Activated naive CD4-positive, alpha-beta T cell treated with anti-CD3 and anti-CD28 coated beads for 36 hours (primary cell): ENCODE measurements at regions not wholly inside any gene's neighbourhood (a gene's known extent, or its start where the extent isn't known, plus 50 kb on each side); places are given as distances from the start of the nearest gene placed in this dataset.

Experiments
- CTCF ChIA-PET: fragments of 350-600 bp; sonication (Branson Sonifier 250); formaldehyde crosslinking; loops from one replicate; lab custom pipeline; 2021; ENCODE audit warnings: antibody characterized with exemption; lab: Charles Lee
- DNase-seq: peaks from one replicate; pipeline ENCODE4 v3.0.0-alpha.2; 2020
- H3K27ac Mint-ChIP-seq: one replicate; pipeline ENCODE4 v1.8.0; 2021; ENCODE audit warnings: mild to moderate bottlenecking, mixed read lengths
- H3K27me3 Mint-ChIP-seq: one replicate; pipeline ENCODE4 v1.8.0; 2021; ENCODE audit warnings: low read depth, mixed read lengths
- H3K36me3 Mint-ChIP-seq: one replicate; pipeline ENCODE4 v1.8.0; 2021; ENCODE audit warnings: low read depth, mixed read lengths
- H3K4me1 Mint-ChIP-seq: one replicate; pipeline ENCODE4 v1.8.0; 2021; ENCODE audit warnings: low read depth, mixed read lengths
- H3K4me3 Mint-ChIP-seq: one replicate; pipeline ENCODE4 v1.8.0; 2021; ENCODE audit warnings: mild to moderate bottlenecking, moderate library complexity, mixed read lengths
- H3K9me3 Mint-ChIP-seq: one replicate; pipeline ENCODE4 v1.8.0; 2021; ENCODE audit warnings: mixed read lengths
- intact Hi-C: fragments of 100-400 bp; cut with micrococcal nuclease; formaldehyde crosslinking; loops from one replicate; pipeline ENCODE4 v1.15.1; 2023

- Mint-ChIP-seq H3K27me3 (no peaks in the 10 kb centered on the region), H3K4me3 (no peak overlapping the region), H3K27ac (no peak overlapping the region), H3K9me3 (peaks cover 12% of the 10 kb centered on the region), H3K4me1 (no peaks in the 10 kb centered on the region), H3K36me3 (no peaks in the 10 kb centered on the region)
- CTCF ChIA-PET: no interaction called here
- intact Hi-C loops: no loop called here
- no peak for DNase-seq
Measured at GRCh38 chr4:188872809-188873208, 733.6 kb downstream of the TRIML1 start.

- no peaks in the 10 kb centered on the region for H3K27me3 Mint-ChIP-seq
- peaks cover 4% of the 10 kb centered on the region for H3K9me3 Mint-ChIP-seq
- no peak overlapping the region for H3K27ac Mint-ChIP-seq
- intact Hi-C loops: no loop called here
- DNase-seq: no peak
- CTCF ChIA-PET: interaction anchor here (0.7 kb wide), 1 partner anchor 332 kb away, joined by 4 read pairs; no protein-coding TSS in a partner anchor
- no peaks in the 10 kb centered on the region for H3K4me1 Mint-ChIP-seq
- H3K36me3 Mint-ChIP-seq: no peaks in the 10 kb centered on the region
- H3K4me3 Mint-ChIP-seq: no peak overlapping the region
Measured at GRCh38 chr4:188876881-188877280, 737.6 kb downstream of the TRIML1 start.

DNA sequence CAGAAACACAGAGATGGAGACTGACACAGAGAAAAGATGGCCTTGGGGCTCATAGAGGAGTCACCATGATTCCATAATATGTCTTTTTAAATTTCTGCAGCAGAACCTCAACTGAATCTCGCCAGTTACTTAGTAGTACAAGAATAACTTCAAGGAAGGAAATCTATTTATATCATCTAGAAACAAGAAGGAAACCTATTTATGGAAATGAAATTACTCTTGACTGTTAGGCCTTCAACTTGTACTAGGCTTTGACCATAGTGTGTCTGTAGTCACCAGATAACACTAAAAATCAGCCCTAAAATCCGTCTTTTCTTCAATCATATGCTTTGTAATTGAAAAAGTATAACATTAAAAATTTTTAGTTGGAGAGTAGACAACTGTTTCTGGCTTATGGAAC is 740.4 kb downstream of the TRIML1 start:
- H3K27me3 Mint-ChIP-seq: no peaks in the 10 kb centered on the region
- H3K4me1 Mint-ChIP-seq: no peaks in the 10 kb centered on the region
- intact Hi-C loops: no loop called here
- no peak for DNase-seq
- CTCF ChIA-PET: no interaction called here
- no peak overlapping the region for H3K4me3 Mint-ChIP-seq
- no peaks in the 10 kb centered on the region for H3K9me3 Mint-ChIP-seq
- no peaks in the 10 kb centered on the region for H3K36me3 Mint-ChIP-seq
- no peak overlapping the region for H3K27ac Mint-ChIP-seq

DNA sequence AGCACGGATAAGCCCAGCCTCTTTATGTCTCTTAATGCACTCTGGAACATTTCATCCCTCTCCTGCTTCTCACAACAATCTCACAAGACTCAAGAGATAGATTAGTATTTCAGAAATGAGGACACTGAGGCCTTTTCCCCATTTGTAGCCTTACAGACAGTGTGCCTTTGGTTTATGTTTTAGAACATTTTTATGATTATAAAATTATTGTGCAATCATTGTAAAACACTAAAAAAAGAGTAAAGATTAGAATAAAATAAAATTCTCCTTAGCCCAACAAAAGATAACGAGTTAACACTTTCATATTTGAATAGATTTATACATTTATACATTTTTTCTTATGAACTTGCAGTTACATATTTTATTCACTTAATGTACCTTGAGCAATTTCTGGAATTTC is 748.7 kb downstream of the TRIML1 start:
- H3K27ac Mint-ChIP-seq: no peak overlapping the region
- intact Hi-C loops: no loop called here
- no peaks in the 10 kb centered on the region for H3K27me3 Mint-ChIP-seq
- peaks cover 11% of the 10 kb centered on the region for H3K9me3 Mint-ChIP-seq
- no peak overlapping the region for H3K4me3 Mint-ChIP-seq
- H3K4me1 Mint-ChIP-seq: no peaks in the 10 kb centered on the region
- CTCF ChIA-PET: no interaction called here
- H3K36me3 Mint-ChIP-seq: no peaks in the 10 kb centered on the region
- no peak for DNase-seq

GRCh38 chr4:188892837-188893236 is 753.6 kb downstream of the TRIML1 start:
- CTCF ChIA-PET: no interaction called here
- Mint-ChIP-seq H3K27me3 (no peaks in the 10 kb centered on the region), H3K9me3 (peaks cover 16% of the 10 kb centered on the region), H3K4me3 (no peak overlapping the region), H3K36me3 (no peaks in the 10 kb centered on the region), H3K4me1 (no peaks in the 10 kb centered on the region), H3K27ac (no peak overlapping the region)
- DNase-seq: no peak
- intact Hi-C loops: no loop called here

GRCh38 chr4:188903986-188904385 is 764.7 kb downstream of the TRIML1 start:
- intact Hi-C loops: no loop called here
- Mint-ChIP-seq H3K4me1 (no peaks in the 10 kb centered on the region), H3K9me3 (peaks cover 9% of the 10 kb centered on the region), H3K27me3 (no peaks in the 10 kb centered on the region), H3K27ac (no peak overlapping the region), H3K4me3 (no peak overlapping the region), H3K36me3 (no peaks in the 10 kb centered on the region)
- no peak for DNase-seq
- CTCF ChIA-PET: no interaction called here

DNA sequence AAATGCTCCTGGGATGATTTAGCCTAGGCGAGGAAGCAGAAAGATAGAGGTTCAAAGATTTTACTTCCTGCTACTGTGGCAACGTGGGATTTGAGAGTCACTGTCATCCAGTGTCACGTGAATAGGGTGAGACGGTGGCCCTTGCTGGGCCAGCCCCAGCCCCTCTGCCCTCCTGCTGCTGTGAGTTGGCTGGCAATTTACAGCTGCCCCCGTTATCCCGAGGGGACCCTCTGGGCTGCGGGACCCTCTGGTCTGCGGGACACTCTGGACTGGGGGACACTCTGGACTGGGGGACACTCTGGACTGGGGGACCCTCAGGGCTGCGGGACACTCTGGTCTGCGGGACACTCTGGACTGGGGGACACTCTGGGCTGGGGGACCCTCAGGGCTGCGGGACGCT is 765.4 kb downstream of the TRIML1 start:
- CTCF ChIA-PET: no interaction called here
- Mint-ChIP-seq H3K27me3 (no peaks in the 10 kb centered on the region), H3K4me1 (no peaks in the 10 kb centered on the region), H3K4me3 (no peak overlapping the region), H3K27ac (no peak overlapping the region), H3K9me3 (peaks cover 8% of the 10 kb centered on the region), H3K36me3 (no peaks in the 10 kb centered on the region)
- intact Hi-C loops: no loop called here
- DNase-seq: no peak

GRCh38 chr4:188905248-188905647 is 766.0 kb downstream of the TRIML1 start:
- H3K4me3 Mint-ChIP-seq: no peak overlapping the region
- no peaks in the 10 kb centered on the region for H3K4me1 Mint-ChIP-seq
- peaks cover 8% of the 10 kb centered on the region for H3K9me3 Mint-ChIP-seq
- intact Hi-C loops: no loop called here
- no peak overlapping the region for H3K27ac Mint-ChIP-seq
- H3K27me3 Mint-ChIP-seq: no peaks in the 10 kb centered on the region
- no peak for DNase-seq
- no peaks in the 10 kb centered on the region for H3K36me3 Mint-ChIP-seq
- CTCF ChIA-PET: no interaction called here

GRCh38 chr4:188911199-188911598 is 772.0 kb downstream of the TRIML1 start:
- H3K27ac Mint-ChIP-seq: no peak overlapping the region
- no peaks in the 10 kb centered on the region for H3K27me3 Mint-ChIP-seq
- H3K4me3 Mint-ChIP-seq: no peak overlapping the region
- H3K36me3 Mint-ChIP-seq: no peaks in the 10 kb centered on the region
- DNase-seq: no peak
- CTCF ChIA-PET: no interaction called here
- H3K4me1 Mint-ChIP-seq: no peaks in the 10 kb centered on the region
- intact Hi-C loops: no loop called here
- peaks cover 21% of the 10 kb centered on the region for H3K9me3 Mint-ChIP-seq

DNA sequence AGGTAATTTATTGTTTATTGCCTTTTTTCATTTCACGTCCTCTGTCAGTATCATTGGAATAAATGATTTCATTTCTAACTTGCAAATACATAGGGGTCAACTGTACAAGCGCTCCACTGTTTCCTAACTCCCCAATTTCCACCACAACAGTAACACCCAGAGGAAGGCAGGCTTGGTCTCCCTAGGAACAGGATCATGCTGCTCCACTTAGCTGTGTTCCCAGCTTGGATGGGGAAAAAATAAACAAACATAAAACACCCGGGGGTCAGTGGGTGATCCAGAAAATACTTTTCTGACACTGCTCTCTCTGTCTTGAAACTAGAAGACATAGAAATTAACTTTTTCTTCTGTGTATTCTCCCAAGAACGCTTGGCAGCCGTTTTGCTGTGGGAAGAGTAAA is 772.5 kb downstream of the TRIML1 start:
- Mint-ChIP-seq H3K27me3 (no peaks in the 10 kb centered on the region), H3K4me3 (no peak overlapping the region), H3K4me1 (no peaks in the 10 kb centered on the region), H3K27ac (no peak overlapping the region), H3K36me3 (no peaks in the 10 kb centered on the region), H3K9me3 (peaks cover 24% of the 10 kb centered on the region)
- CTCF ChIA-PET: no interaction called here
- no peak for DNase-seq
- intact Hi-C loops: no loop called here

DNA sequence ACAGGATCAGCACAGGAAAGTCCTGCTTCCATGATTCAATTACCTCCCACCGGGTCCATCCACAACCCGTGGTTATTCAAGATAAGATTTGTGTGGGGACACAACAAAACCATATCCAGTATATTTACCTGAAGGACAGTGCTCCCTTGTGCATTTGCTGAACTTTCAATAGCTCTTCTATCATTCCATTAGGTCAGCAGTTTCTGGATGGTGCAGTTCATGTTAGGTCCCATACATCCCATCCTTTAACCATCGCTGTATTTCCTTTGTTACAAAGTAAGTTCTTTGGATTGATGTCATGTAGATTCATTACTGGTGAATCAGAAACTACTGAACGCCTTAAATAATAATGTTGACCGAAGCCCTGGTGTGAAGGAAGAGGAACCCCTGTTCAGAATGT is 775.9 kb downstream of the TRIML1 start:
- Mint-ChIP-seq H3K27ac (no peak overlapping the region), H3K4me3 (no peak overlapping the region), H3K4me1 (no peaks in the 10 kb centered on the region), H3K36me3 (no peaks in the 10 kb centered on the region), H3K9me3 (peaks cover 26% of the 10 kb centered on the region), H3K27me3 (no peaks in the 10 kb centered on the region)
- no peak for DNase-seq
- intact Hi-C loops: no loop called here
- CTCF ChIA-PET: interaction anchor here (0.6 kb wide), 1 partner anchor 492 kb away, joined by 4 read pairs; no protein-coding TSS in a partner anchor

DNA sequence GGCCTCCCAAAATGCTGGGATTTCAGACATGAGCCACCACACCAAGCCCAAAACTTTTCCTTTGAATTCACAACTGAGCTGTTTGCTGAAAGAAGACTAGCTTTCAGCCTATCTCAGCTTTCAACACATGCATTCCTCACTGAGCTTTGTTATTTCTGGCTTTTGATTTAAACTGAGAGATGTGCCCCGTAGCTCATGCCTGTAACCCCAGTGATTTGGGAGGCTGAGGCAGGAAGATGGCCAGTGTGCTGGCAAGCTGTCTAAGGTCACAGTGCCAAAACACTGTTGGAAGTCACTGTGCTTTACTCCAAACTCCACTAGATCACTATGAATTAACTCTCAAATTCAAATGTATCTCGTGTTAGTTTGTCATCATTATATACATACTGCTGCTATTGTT is 779.5 kb downstream of the TRIML1 start:
- Mint-ChIP-seq H3K4me3 (no peak overlapping the region), H3K4me1 (no peaks in the 10 kb centered on the region), H3K27me3 (no peaks in the 10 kb centered on the region), H3K9me3 (peaks cover 18% of the 10 kb centered on the region), H3K36me3 (no peaks in the 10 kb centered on the region), H3K27ac (no peak overlapping the region)
- DNase-seq: no peak
- intact Hi-C loops: no loop called here
- CTCF ChIA-PET: no interaction called here

DNA sequence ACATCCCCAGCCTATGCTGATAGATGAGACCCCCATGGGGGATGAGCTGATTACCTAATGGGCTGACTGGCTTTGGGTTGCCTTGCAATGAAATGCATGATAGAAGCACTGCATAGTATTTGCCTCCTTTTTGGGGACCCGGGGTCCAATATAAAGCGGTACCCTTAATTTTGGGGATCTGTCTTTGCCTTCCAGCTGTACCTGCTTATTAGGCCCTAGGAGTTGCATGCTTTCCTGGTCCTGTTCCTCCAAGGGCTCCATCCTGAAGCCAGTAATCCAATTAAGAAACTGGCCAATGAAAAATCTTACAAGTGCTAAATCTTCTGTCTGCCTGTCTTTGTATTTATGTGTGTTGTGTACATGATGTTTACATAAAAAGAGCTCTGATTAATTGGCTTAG is 791.6 kb downstream of the TRIML1 start:
- Mint-ChIP-seq H3K4me3 (no peak overlapping the region), H3K36me3 (no peaks in the 10 kb centered on the region), H3K9me3 (peaks cover 21% of the 10 kb centered on the region), H3K27ac (no peak overlapping the region), H3K4me1 (no peaks in the 10 kb centered on the region), H3K27me3 (no peaks in the 10 kb centered on the region)
- no peak for DNase-seq
- intact Hi-C loops: no loop called here
- CTCF ChIA-PET: no interaction called here
